ENCODE measurements at regions not wholly inside any gene's neighbourhood (a gene's known extent, or its start where the extent isn't known, plus 50 kb on each side); places are given as distances from the start of the nearest gene placed in this dataset.

GRCh38 chr4:162988530-162988929 is 178.2 kb downstream of the NAF1 start:
- TF ChIP-seq ESRRA (IDR thresholded peaks at IDR 0.05; ENCODE audit: borderline replicate concordance, low read length) (no peak), RAD21 (conservative IDR thresholded peaks at IDR 0.05 in 1 of 2, IDR thresholded peaks at IDR 0.05 in 1 of 2) (no peak), POLR2A (IDR thresholded peaks at IDR 0.05; ENCODE audit: low read length) (no peak), BHLHE40 (IDR thresholded peaks at IDR 0.05; ENCODE audit: low read depth, low read length) (no peak), GATA3 (IDR thresholded peaks at IDR 0.05; ENCODE audit: borderline replicate concordance) (no peak), SMC3 (IDR thresholded peaks at IDR 0.05) (no peak), ZFP36 (IDR thresholded peaks at IDR 0.05; ENCODE audit: borderline replicate concordance, partially characterized antibody) (no peak), MAZ (IDR thresholded peaks at IDR 0.05; ENCODE audit: borderline replicate concordance, low read depth, low read length) (no peak), EP300 (IDR thresholded peaks at IDR 0.05) (no peak)
- TF ChIP-seq, protein P1, sequence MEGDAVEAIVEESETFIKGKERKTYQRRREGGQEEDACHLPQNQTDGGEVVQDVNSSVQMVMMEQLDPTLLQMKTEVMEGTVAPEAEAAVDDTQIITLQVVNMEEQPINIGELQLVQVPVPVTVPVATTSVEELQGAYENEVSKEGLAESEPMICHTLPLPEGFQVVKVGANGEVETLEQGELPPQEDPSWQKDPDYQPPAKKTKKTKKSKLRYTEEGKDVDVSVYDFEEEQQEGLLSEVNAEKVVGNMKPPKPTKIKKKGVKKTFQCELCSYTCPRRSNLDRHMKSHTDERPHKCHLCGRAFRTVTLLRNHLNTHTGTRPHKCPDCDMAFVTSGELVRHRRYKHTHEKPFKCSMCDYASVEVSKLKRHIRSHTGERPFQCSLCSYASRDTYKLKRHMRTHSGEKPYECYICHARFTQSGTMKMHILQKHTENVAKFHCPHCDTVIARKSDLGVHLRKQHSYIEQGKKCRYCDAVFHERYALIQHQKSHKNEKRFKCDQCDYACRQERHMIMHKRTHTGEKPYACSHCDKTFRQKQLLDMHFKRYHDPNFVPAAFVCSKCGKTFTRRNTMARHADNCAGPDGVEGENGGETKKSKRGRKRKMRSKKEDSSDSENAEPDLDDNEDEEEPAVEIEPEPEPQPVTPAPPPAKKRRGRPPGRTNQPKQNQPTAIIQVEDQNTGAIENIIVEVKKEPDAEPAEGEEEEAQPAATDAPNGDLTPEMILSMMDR (IDR thresholded peaks at IDR 0.05) = no peak
- TF ChIP-seq, protein P2, sequence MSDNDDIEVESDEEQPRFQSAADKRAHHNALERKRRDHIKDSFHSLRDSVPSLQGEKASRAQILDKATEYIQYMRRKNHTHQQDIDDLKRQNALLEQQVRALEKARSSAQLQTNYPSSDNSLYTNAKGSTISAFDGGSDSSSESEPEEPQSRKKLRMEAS (IDR thresholded peaks at IDR 0.05) = no peak
